ENCODE measurements at regions not wholly inside any gene's neighbourhood (a gene's known extent, or its start where the extent isn't known, plus 50 kb on each side); places are given as distances from the start of the nearest gene placed in this dataset.

DNA sequence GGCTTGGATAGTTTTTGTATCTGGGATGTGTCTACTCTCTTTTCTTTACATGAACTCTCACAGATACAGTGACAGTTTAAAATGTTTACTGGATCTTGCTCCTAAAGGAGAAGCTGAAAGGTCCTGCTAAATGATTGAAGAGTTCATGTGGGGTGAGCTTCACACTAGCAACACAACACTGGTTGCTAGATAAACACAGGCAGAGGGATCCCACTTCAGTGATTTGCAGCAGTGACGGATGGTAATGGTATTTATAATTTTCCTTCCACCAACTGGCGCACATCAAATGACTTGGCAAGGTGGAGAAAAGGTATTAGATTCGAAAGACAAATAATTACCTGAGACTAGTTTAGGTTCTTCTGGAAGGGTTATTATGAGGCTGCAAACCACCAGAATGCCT, 270.2 kb downstream of the TBX15 start:
- no peaks in the 10 kb centered on the region for H3K27me3 ChIP-seq
- intact Hi-C loops (cut with DNase I) = no loop called here
- no peak overlapping the region for H3K4me3 ChIP-seq
- H3K9me3 ChIP-seq = no peaks in the 10 kb centered on the region
- no peaks in the 10 kb centered on the region for H3K36me3 ChIP-seq
- no peak overlapping the region for H3K27ac ChIP-seq
- DNase-seq = no peak
- WGBS, 3 donors = 60 to 69% (median 63%) methylated on average over 3 of the region's 3 CpGs
- TF ChIP-seq EP300 (IDR thresholded peaks at IDR 0.05) (no peak), POLR2A (IDR thresholded peaks at IDR 0.05) (no peak)
- TF ChIP-seq, protein P1, sequence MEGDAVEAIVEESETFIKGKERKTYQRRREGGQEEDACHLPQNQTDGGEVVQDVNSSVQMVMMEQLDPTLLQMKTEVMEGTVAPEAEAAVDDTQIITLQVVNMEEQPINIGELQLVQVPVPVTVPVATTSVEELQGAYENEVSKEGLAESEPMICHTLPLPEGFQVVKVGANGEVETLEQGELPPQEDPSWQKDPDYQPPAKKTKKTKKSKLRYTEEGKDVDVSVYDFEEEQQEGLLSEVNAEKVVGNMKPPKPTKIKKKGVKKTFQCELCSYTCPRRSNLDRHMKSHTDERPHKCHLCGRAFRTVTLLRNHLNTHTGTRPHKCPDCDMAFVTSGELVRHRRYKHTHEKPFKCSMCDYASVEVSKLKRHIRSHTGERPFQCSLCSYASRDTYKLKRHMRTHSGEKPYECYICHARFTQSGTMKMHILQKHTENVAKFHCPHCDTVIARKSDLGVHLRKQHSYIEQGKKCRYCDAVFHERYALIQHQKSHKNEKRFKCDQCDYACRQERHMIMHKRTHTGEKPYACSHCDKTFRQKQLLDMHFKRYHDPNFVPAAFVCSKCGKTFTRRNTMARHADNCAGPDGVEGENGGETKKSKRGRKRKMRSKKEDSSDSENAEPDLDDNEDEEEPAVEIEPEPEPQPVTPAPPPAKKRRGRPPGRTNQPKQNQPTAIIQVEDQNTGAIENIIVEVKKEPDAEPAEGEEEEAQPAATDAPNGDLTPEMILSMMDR (IDR thresholded peaks at IDR 0.05) = no peak
- H3K4me1 ChIP-seq (ENCODE audit: insufficient read depth) = no peaks in the 10 kb centered on the region

DNA sequence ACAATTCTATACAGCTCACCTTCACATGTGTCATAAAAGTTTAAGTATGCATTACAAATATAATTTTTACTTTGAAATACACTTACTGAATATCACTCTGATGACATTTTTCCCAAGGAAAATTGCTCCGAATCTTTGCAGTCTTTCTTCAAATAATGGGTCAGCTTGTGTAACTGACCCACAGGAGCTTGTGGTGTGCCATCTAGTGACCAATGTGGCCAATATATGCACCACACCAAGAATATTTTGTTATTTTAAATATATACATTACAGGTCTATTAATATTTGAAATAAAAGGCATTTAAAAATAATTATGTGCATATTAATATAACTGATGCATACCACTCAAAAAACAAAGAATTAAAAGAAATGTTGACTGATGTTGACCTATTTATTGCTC, 271.4 kb downstream of the TBX15 start:
- 57 to 75% (median 58%) methylated on average over 1 of the region's 1 CpG for WGBS, 3 donors
- Histone ChIP-seq H3K4me1 (ENCODE audit: insufficient read depth) (no peaks in the 10 kb centered on the region), H3K27me3 (no peaks in the 10 kb centered on the region), H3K36me3 (no peaks in the 10 kb centered on the region), H3K27ac (no peak overlapping the region), H3K9me3 (no peaks in the 10 kb centered on the region), H3K4me3 (no peak overlapping the region)
- no peak for TF ChIP-seq POLR2A (IDR thresholded peaks at IDR 0.05)
- TF ChIP-seq EP300 (IDR thresholded peaks at IDR 0.05) = no peak
- TF ChIP-seq, protein P1 (IDR thresholded peaks at IDR 0.05) = no peak
- DNase-seq = no peak
- intact Hi-C loops (cut with DNase I) = no loop called here

DNA sequence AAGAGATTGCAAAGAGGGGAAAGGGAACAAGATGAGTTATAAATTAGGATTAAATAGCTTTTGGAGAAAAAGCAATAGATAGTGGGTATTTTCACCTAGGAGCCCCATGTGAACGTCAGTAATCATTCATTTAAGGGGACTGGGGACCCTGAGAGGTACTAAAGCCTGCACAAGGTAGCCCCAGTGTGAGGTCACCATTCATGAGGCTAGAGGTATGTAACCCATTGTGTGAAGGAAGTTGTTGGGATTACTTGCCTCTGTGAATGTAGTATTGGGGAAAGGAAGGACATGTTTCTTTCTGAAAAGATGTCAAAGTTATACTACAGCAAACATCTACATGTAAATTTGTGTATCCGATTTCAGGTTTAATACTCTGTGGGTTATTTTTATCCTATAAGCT, 276.8 kb downstream of the TBX15 start:
- DNase-seq = no peak
- 31 to 63% (median 58%) methylated on average over 2 of the region's 2 CpGs for WGBS, 3 donors
- TF ChIP-seq POLR2A (IDR thresholded peaks at IDR 0.05) (no peak), EP300 (IDR thresholded peaks at IDR 0.05) (no peak)
- TF ChIP-seq, protein P1 (IDR thresholded peaks at IDR 0.05) = no peak
- Histone ChIP-seq H3K27ac (no peak overlapping the region), H3K9me3 (no peaks in the 10 kb centered on the region), H3K4me1 (ENCODE audit: insufficient read depth) (no peaks in the 10 kb centered on the region), H3K4me3 (no peak overlapping the region), H3K27me3 (no peaks in the 10 kb centered on the region), H3K36me3 (no peaks in the 10 kb centered on the region)
- intact Hi-C loops (cut with DNase I) = no loop called here

DNA sequence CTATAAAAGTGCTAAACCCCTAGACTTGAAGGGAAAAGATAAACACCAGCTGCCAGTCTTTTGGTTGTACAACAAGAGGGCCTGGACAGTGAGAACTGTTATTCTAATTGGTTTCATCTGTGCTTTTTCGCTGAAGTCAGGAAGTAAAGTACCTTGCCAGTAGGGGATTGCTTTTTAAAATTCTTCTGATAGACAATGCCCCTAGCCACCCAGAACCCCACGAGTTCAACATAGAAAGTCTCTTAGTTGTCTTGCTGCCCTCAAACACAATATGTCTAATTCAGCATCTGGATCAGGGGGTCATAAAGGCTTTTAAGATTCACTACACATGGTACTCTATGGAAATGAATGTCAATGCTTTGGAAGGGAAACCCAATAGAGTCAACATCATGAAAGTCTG, 289.2 kb downstream of the TBX15 start:
- no peaks in the 10 kb centered on the region for H3K4me1 ChIP-seq (ENCODE audit: insufficient read depth)
- no peaks in the 10 kb centered on the region for H3K9me3 ChIP-seq
- TF ChIP-seq POLR2A (IDR thresholded peaks at IDR 0.05) (no peak), EP300 (IDR thresholded peaks at IDR 0.05) (no peak)
- TF ChIP-seq, protein P1 (IDR thresholded peaks at IDR 0.05) = no peak
- intact Hi-C loops (cut with DNase I) = no loop called here
- H3K36me3 ChIP-seq = no peaks in the 10 kb centered on the region
- WGBS, 3 donors = 11 to 25% (median 23%) methylated on average over 2 of the region's 2 CpGs
- no peaks in the 10 kb centered on the region for H3K27me3 ChIP-seq
- no peak overlapping the region for H3K27ac ChIP-seq
- no peak for DNase-seq
- H3K4me3 ChIP-seq = no peak overlapping the region

DNA sequence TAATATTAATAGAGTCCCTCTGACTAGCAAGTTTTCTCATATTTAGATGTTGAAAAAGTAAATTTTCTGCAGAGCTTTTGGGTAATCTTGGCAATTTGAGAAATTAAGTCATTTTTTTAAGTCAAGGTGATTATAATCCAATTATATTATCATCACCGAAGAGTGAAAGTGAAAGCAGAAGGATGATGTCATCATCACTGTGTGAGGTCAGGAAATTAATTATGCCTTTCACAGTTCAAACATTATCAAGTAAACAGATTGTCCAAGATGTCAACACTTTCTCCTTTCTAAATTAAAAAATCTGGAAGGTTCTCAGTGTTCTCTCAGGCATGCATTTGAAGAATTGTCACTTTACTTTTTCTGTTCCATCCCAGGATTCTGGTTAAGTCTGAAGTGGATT, 296.0 kb downstream of the TBX15 start:
- intact Hi-C loops (cut with DNase I) = no loop called here
- no peak overlapping the region for H3K4me3 ChIP-seq
- H3K9me3 ChIP-seq = peaks cover 0 to 3% of the 10 kb centered on the region in 2 donors
- H3K27ac ChIP-seq = no peak overlapping the region
- no peaks in the 10 kb centered on the region for H3K4me1 ChIP-seq (ENCODE audit: insufficient read depth)
- no peak for DNase-seq
- H3K36me3 ChIP-seq = no peaks in the 10 kb centered on the region
- no peak for TF ChIP-seq POLR2A (IDR thresholded peaks at IDR 0.05)
- TF ChIP-seq EP300 (IDR thresholded peaks at IDR 0.05) = no peak
- TF ChIP-seq, protein P1 (IDR thresholded peaks at IDR 0.05) = no peak
- H3K27me3 ChIP-seq = no peaks in the 10 kb centered on the region
- 74 to 93% (median 81%) methylated on average over 1 of the region's 1 CpG for WGBS, 3 donors

Measured in ovary (tissue), 7 donors.